Daoy (cell line): ENCODE measurements at regions not wholly inside any gene's neighbourhood (a gene's known extent, or its start where the extent isn't known, plus 50 kb on each side); places are given as distances from the start of the nearest gene placed in this dataset.

Source experiments
- DNase-seq: peaks from one replicate; pipeline ENCODE4 v3.0.0-alpha.2; 2015; ENCODE audit warnings: low read depth

DNA sequence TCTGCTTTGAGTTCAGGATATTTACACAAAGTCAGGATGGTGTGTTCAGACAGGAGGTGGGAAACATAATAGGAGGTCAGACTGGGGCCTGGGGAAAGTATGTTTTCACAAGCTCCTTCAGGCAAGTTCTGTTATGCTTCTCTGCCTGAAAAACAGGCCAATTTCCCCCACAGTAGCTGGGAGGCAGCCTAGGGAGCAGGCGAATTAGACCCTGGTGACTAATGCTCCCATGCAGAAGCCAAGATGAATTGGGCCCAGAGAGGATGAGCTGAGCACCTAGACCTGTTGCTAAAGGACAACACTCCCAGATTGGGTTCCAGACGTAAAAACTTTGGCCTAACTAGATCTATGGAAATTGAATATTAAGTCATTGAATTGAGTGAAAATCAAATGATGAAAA is 142.2 kb upstream of the MAP3K7 start:
- no peak for DNase-seq

DNA sequence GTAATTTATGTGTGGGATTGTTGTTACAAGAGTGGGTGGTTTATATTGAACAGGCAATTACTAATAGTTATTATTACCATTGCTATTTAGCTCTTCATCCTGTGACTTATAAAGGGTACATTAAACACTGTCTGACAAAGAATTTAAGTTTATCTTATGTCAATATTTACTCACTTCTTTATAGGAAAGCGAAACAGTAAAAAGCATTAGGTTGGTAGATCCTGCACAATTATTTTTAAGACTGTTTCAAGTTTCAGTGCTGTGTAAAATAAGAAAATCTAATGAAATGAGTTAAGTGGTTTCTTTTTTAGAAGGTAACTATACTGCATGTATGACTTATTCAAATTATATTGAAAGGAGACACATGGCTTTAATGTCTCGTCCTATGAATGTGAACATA is 135.8 kb upstream of the MAP3K7 start:
- DNase-seq: no peak

DNA sequence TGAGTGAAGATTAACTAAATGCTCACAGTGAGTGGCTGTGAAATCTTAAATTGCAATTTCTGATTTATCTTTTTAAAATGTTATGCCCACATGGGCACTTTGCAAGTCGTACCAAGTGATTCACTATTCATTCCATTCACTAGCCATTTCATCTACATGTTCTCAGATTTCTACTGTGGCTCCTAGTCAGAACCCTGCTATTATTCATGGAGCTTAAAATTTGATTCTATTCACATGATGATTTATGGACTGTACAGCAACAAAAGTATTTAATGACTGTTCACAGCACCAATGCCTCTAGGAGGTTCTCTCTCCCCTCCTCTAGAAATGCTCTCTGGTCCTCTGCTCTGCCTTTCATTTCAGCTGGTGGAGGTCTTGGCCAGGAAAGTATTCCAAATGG is 133.5 kb upstream of the MAP3K7 start:
- DNase-seq: no peak

DNA sequence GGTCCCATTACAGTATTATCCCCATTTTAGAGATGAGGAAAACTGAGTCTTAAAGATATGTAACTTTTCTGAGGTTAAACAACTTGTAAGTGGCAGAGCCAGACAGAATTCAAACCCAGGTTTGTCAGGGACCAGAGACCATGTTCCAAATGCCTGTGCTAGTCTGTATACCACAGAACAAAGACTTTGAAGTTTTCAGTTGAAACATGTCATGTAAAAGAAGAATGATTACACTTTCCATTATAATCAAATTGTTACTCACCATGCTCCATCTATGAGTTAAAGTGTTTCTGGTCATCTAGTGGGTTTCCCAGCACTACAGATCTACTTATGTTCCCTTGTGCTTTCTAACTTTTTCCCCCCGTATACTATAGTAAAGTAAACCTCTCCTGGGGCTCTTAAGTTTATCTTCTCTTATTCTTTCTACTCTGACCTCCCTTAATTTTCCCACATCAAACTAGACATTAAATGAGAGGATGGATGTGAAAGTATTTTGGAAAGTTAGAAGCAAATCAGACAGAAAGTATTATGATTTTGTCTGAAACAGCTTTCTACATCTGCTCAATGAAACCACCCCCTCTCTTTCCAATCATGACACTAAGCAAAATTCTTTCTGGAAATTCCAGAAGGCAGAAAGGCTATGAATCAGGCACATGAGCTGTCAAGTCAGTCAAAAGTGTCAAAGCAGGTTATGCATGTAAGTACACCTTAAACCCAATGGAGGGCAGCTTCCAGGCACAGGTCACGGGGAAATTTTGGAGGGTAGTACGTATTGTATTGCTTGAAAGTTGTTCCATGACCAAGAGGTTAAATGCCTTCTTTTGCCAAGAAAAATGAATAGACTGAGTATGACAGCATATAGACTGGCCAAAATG is 132.7 kb upstream of the MAP3K7 start:
- no peak for DNase-seq

DNA sequence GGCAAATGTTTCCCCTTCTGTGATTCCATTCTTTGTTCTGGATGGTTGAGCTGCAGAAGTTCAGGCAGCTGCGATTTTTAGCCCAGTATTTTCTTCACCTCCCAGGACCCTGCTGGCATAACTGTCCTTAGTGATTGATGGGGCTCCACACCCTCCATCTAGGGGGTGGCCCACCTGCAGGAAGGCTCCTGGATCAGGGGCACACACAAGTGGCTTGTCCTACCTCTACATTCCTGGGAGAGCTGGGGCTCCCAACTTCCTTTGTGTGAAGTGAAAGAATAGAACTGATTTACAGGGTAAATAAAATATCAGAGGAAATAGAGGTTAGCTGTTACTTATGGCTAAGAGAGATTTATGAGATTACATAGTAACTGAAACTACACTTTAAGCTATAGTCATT is 129.5 kb upstream of the MAP3K7 start:
- no peak for DNase-seq

DNA sequence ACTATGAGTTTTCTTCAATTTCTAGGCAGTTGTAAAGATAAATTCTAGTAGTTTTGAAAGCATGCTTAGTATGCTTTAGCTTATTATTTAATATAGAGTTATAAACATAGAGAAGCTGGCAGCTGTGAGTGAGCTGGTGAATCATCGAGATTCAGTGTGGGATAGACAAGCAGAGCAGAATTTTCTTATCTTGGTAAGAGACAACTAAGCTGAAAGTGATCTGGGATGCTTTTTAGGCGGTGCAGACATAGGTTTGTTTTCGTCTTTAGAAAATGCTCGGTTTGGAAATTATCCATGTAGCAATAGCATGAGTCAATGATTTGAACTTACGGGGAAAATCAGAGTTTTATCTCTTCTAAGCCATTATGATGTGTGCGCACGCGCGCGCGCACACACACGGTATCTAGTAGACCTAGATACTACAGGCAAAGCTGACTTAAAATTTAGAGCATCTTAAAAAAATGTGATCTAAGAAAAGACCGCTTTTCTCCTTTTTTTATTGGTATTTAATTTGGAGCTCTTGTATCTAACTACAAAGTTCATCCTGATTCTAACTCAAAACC is 128.3 kb upstream of the MAP3K7 start:
- peak; percentile 55 for DNase-seq

DNA sequence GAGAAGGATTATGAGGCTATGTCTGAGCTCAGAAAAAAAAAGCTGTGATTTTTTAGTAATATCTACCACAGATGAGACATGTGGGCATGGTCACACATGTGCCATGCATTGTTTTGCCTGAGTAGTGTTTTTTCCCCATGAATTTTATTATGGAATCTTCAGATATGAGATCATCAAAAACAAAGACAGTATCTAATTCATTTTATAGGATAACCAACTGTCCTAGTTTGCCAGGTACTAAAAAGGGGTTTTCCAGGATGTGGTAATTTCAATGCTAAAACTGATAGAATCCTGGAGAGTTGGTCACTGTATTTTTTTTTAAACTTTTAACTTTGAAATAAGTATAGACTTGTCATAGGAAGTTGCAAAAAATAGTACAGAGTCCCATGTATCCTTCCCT is 127.4 kb upstream of the MAP3K7 start:
- DNase-seq: peak; percentile 25

DNA sequence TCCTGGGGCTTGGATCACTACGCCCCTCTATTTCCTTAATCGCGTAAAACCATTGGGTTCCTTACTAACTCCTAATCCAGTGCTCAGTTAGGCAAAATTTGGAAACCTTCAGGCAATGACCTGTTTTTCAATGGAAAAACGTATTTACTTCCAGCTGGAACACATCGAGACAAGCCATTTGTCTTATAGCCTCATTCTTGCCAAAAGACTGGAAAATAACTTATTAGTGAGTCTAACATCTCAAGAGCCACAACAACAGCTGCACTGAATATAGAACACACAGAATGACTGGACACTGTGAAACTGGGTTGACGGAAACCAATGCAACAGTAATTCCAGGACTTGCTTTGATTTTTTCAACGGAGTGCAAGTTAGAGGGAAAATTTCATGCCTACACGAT is 125.2 kb upstream of the MAP3K7 start:
- no peak for DNase-seq

DNA sequence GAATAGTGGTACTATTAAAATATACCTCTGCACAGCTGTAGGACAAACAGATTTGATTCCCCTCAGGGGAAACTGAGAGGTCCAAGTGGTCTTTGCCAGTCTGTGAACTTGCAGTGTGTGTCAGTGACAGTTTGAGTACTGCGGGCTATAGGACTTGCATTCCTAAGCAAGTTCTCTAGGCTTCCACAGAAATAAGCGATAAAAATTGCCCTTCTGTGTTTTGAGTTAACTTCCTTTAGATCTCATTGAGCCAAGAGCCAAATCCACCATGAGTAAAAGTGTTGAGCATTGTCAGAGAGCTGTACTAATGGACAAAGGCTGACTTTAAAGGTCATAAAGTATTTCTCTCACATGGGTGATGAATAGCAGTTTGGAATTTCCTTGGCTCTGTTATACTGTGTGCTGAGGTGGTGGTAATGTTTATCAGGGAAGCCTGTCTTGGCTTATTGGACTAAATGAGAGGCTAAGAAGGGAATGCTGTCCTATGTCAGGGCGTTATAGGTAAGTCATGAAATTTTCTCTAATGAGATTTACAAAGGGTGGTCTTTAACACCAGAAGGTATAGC is 122.6 kb upstream of the MAP3K7 start:
- DNase-seq: no peak

DNA sequence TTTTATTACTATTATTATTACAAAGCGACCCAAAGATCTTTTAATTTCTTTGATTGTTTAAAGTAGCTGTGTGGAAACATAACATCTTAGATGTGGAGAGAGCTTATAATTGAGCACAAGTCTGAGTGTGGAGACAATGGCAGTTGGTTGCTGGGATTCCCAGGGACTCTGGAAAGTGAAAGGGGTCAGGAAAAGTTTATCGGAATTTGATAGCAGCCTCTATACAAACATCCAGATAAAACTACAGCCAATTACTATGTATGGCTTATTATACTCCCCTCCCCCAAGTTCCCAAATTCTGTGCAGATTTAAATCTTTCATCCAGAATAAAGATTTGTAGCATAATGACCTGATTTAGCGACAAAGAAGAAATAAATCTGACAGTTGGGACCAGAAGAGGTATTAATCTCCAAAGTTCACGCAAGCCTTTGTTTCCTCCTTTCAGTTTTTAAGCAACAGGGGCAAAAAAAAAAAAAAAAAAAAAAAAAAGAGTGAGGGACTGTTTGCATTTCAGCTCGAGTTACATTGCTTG is 121.4 kb upstream of the MAP3K7 start:
- DNase-seq: no peak

DNA sequence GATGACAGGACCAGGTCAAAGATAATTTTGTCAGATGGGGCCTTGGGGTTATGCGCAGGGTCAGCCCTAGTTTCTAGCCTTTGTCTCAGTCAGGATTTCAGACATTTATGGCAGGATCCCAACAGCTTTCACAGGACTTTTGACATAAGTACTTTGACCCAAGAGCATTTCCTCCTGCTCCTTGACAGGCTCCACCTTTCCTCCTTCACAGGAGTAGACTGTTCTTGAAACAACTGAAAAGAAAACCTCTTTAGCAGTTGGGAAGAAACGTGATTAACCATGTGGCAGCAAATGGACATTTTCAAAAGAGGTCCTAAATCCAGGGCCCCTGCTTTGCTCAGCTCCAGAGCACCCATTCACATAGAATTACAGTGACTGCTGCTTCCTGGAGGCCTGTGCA is 120.4 kb upstream of the MAP3K7 start:
- DNase-seq: no peak

DNA sequence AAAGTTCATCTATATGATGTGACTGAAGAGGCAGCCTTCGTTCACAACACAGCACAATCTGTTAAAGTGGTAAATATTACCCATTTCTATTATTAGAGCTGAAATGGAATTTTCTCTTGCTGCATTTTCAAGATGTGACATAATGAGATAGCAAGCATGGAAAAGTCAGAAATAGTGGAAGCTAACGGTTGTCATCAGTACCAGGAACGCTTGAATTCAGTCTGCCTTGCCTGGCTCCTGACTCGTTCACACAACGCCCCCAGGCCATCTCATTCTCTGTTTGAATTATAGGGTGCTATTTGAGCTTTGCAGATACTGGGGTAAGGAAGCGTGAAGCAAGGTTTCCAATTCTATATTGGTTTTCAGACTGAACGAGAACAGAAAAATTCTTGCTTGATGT is 116.5 kb upstream of the MAP3K7 start:
- no peak for DNase-seq

DNA sequence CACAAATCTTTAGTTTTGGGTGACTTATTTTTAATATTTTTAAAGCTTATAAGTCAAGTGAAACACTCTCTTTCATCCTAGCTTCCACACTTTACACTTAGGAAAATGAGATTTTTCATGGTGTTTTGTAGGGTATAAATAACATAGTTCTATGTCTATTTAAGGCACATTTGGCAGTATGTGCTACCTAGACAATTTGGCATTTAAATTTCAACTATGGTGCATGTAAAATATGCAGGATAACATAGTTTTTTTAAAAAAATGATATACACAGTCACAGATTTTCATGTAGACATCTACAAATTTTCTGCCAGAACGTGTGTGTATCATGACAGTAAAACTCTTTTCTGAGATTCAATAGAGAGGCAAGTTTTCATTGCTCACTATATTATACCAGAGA is 115.1 kb upstream of the MAP3K7 start:
- no peak for DNase-seq

DNA sequence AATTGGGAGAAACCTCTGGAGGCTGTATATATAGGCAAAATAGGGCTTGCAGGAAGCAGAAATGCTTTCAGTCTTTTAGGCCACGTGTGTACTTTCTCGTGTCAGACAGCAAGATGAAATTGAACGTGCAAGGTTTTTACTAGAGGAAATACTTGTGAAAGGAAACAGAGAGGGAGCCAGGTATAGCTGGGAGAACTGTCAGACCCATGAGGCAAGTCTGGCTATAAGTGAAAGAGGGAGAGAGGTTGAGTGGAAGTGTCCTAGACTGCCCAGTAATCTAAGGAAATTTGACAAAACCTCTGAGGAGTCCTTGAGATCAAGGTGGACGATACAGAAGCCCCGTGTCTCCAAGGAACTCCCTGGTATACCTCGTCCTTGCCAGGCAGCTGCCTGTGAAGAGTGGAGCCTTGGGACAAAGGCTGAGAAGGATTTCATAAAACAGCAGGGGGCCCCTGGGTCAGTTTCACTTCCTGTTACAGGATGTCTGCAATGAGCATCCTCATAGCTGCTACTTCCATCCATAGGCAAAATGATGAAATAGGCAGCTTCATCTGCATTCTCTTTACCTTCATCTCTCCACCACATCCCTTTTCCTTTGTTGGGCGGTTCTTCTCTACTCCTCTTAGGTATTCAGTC is 114.4 kb upstream of the MAP3K7 start:
- peak; percentile 23 for DNase-seq

DNA sequence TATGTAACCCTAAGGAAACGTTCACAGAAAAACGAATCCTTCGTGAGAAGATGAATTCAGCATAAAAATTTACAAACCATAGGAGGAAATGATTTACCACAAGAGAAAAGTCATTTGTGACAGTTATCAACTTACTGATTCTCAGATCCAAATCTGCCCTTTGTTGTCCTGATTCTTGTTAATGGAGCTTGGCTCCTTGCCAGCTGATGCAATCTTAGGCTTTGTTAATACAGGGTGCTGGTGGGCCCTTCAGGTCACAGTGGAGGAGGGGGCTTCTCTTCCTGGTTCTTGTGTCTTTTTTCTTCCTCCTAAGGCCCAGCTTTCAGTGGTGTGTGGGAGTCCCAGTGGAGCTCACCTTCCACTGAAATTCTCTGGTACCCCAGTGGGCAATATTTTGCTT is 108.4 kb upstream of the MAP3K7 start:
- no peak for DNase-seq

DNA sequence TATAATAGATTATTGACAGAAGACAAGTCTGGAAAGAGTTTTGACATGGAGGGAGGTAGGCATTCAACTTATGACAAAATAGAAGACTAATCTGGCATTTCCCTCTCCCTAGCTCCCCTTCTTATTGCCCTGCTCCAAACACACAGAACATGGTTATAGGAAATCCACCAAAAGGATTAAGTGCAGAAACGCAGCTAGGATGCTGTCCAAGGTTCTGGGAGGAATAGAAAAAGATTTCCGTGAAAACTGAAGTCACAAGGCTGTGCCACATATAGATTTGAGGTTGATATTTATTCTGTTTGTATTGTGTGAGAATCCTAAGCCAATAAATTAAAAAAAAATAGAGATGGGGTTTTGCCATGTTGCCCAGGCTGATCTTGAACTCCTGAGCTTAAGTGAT is 107.9 kb upstream of the MAP3K7 start:
- no peak for DNase-seq

DNA sequence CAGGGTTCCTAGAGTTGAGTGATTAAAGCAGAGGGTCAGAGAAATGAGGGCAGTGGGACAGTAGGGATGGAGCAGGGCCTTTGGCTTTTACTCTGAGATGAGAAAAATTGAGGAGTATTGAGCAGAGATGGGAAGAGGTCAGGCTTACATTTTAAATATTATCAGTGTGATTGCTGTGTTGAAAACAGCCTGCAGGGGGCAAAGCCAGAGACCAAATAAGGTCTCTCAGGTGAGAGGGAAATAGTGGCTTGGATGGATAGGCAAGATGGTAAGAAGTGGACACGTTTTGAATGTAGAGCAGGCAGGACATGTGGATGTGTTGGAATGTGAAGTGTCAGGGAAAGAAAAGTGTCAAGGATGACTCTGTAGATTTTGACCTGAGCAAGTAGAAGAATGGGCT is 105.0 kb upstream of the MAP3K7 start:
- no peak for DNase-seq

DNA sequence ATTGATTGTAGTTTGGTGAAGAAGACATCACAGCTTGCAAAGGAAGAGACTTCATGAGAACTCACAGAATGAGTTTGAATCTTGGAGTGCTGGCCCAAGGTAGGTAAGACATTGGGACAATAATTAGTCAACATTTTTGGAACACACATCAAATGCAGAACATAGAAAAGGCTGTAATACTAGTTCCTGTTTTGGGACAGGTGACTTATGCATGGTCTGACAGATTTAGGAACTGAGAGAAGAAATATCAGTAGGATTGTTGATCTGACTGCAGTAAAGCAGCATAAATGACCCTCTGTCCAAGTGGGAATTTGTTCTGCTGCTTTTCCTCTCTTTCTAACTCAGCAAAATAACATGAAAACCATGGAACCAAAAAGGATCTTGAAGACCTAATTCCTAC is 102.3 kb upstream of the MAP3K7 start:
- no peak for DNase-seq

DNA sequence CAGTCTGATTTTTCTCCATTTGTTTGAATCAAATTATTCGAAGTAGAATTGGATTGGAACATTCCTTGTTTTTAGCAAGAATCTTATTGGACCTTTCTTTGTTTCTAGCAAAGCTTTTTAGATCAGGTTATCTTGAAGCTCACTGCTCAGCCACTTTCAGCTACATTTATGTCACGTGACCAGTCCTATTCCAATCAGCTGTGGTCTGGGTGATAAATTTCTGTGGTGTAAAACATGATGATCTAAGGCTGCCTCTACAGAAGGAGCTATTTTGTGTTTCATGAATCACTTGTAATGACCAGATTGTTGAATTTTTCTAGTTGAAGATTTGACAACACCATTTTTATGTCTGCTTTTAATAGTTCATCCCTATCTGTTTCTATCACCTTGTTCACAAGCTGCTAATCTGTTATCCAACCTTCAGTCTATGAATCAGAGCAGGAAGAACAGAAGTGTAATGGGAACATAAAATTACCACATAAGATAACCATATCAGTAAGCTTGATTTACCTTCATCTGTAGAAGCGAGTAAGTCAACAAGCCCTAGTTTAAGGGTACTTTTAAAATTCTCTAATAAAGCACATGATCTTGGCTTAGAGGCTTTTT is 101.0 kb upstream of the MAP3K7 start:
- no peak for DNase-seq

DNA sequence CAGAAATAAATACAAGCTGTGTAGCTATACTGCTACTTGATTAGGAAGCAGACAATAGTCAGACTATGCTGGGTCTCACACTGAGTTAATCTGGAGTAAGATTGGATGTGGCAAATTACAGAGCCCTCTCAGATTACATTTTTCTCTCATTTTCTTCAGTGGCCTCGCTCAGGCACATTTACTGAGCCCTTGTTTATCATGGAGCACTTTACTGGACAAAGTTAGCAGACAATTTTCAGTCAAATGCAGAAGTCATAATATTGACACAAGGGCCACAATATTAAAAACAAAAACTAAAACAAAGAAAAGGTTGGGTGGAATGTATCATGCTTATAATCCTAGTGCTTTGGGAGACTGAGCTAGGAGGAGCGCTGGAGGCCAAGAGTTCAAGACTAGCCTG is 95.0 kb upstream of the MAP3K7 start:
- no peak for DNase-seq

DNA sequence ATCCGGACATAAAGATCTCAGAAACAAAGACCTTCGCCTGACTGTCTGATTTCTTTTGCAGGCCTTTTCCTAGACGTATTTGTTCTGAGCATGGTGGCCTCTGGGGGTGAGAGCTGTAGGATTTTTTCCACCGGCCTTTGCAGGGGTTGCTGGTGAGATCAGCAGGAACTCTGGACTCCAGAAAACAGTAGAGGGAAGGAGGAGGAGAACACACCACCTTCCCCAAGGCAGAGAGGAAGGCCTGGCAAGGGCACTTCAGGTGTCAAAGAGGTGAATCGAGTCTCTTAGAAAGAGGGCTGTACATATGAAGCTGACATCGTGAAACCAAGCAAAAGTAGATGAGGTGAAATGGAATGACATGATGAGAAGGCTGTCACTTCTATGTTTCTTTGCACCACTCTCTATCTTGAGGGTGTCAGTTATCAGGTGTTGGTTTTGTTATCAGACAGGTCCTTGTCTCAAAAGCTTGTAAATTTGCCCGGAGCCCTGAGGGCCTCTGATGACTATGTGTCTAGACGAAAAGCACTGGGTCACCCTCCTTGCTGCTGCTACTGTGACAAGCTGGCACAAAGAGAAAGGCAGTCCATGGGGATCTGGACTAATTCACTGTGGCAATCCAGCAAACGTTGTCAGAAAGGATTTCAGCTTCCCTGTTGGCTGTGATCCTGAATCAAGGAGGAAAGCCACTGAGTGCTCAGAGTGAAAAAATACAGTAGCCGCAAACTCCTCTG is 91.3 kb upstream of the MAP3K7 start:
- DNase-seq: no peak

DNA sequence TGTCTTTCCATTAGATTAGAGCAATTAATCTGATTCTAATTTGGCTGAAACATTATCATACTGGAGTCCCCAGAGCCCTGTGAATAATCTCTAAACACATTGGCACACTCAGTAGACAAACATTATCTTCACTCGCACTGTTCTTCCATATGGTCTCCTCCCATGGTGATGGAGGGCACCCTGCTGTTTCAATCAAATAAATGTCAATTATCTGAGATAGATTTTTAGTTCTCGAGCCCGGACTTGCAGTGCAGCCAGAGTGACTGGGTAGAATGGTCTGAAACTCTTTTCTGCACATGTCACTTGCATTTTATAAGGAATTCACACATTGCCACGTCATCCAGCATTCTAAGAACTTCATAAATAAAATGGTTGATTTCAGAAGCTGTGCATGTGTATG is 90.6 kb upstream of the MAP3K7 start:
- DNase-seq: no peak
